Erythroblast (primary cell): ENCODE measurements at regions not wholly inside any gene's neighbourhood (a gene's known extent, or its start where the extent isn't known, plus 50 kb on each side); places are given as distances from the start of the nearest gene placed in this dataset.

Source experiments
- GATA1 ChIP-seq: IDR thresholded peaks from 2 replicates; pipeline ENCODE4 v1.6.1; 2011; ENCODE audit warnings: low read depth, mild to moderate bottlenecking, control low read depth, low read length, moderate library complexity
- POLR2A ChIP-seq: IDR thresholded peaks from 2 replicates; pipeline ENCODE4 v1.6.1; 2011; ENCODE audit warnings: mild to moderate bottlenecking, low read length

DNA sequence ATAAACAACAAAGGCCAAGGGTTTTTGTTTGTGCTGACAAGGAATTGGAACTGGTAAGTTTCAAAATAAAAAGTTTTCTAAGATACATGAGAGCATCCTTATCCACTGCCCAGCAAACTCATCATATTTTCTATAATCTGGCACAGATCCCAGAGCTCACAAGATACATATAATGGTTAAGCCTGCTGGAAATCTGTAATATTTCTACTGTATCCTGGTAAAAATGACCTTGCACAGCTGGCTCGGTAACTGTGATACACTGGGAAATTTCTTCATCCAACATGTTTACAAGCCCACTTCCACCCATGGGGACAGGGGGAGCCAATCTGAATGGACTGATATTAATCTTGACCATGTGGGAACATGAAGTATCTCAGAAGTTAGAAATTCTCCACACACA is 425.4 kb upstream of the MMADHC start:
- TF ChIP-seq POLR2A (no peak), GATA1 (no peak)
